HCT116 (cell line): ENCODE measurements at regions not wholly inside any gene's neighbourhood (a gene's known extent, or its start where the extent isn't known, plus 50 kb on each side); places are given as distances from the start of the nearest gene placed in this dataset.

Experiments
- ATAC-seq: fragments of 200-7000 bp; cut with Tn5 transposase; 2 replicates; pipeline ENCODE4 v1.9.1; 2020; ENCODE audit warnings: mild to moderate bottlenecking, moderate library complexity
- BruUV-seq: library from RNA; stranded (reverse); fragments of 400-500 nt; replicated peaks from 2 replicates; lab custom pipeline; 2021; lab: Mats Ljungman, UMichigan
- CTCF ChIA-PET: fragments of 300-600 bp; sonication (Branson Sonifier 250); formaldehyde crosslinking; loops from one replicate; lab custom pipeline; 2021; ENCODE audit warnings: antibody characterized with exemption; lab: Charles Lee
- POLR2A ChIA-PET: fragments of 300-600, 350-600 bp; sonication (Branson Sonifier 250); formaldehyde crosslinking; loops from one replicate; lab custom pipeline; 2021; ENCODE audit warnings: antibody characterized with exemption; lab: Charles Lee
- RAD21 ChIA-PET, 2 experiments: fragments of 300-600 bp; sonication (Branson Sonifier 250); formaldehyde crosslinking; loops; one replicate each; lab custom pipeline; 2023; ENCODE audit warnings: low total read pairs in 2 of 2; ENCODE audit not compliant: uncharacterized antibody in 2 of 2, unreplicated experiment in 2 of 2, low non-redundant PET in 1 of 2; lab: Charles Lee
- DNase-seq: peaks from one replicate; pipeline ENCODE4 v3.0.0-alpha.2; 2010; ENCODE audit warnings: low read depth, low spot score
- H2AFZ ChIP-seq: fragments of 200-600 bp; shearing (Covaris generic), sonication (generic); 2 replicates; pipeline ENCODE4 v1.6.1; 2017; ENCODE audit warnings: low read depth, mixed run types, mixed read lengths, antibody characterized with exemption, low read length; ENCODE audit not compliant: poor library complexity, severe bottlenecking
- H3K27ac ChIP-seq: 2 replicates; pipeline ENCODE4 v1.5.1; 2012; ENCODE audit warnings: low read depth, low read length
- H3K27me3 ChIP-seq: fragments of 200-600 bp; sonication (generic); 2 replicates; pipeline ENCODE4 v1.6.1; 2016; ENCODE audit warnings: mixed run types, low read length, mixed read lengths; ENCODE audit not compliant: insufficient read depth
- H3K36me3 ChIP-seq, 2 experiments: fragments of 200-500 bp in 1 of 2; fragments of 200-600 bp in 1 of 2; sonication (Bioruptor generic) in 1 of 2; sonication (generic) in 1 of 2; 2 replicates each; pipeline versions ENCODE4 v1.5.1 to v1.6.1; 2014 to 2016; ENCODE audit warnings: low read length in 2 of 2, inconsistent platforms in 1 of 2, mixed read lengths in 1 of 2, mixed run types in 1 of 2; ENCODE audit not compliant: insufficient read depth in 2 of 2, control insufficient read depth in 1 of 2
- H3K4me1 ChIP-seq, 2 experiments: fragments of 200-600 bp in 1 of 2; sonication (generic) in 1 of 2; 2 replicates each; pipeline versions ENCODE4 v1.5.1 to v1.6.1; 2012 to 2017; ENCODE audit warnings: low read length in 2 of 2, inconsistent platforms in 1 of 2, mild to moderate bottlenecking in 1 of 2, mixed read lengths in 1 of 2, mixed run types in 1 of 2, moderate library complexity in 1 of 2; ENCODE audit not compliant: insufficient read depth in 2 of 2, control insufficient read depth in 1 of 2
- H3K4me2 ChIP-seq: fragments of 200-600 bp; sonication (generic); 2 replicates; pipeline ENCODE4 v1.6.1; 2017; ENCODE audit warnings: mixed run types, low read length, mixed read lengths
- H3K4me3 ChIP-seq, 2 experiments: fragments of 200-600 bp in 1 of 2; sonication (generic) in 1 of 2; replicated peaks in 1 of 2; 2 replicates each; pipeline ENCODE4 v1.5.1; 2011 to 2016; ENCODE audit warnings: low read length in 2 of 2, control low read depth in 1 of 2, low read depth in 1 of 2, mild to moderate bottlenecking in 1 of 2, mixed read lengths in 1 of 2, mixed run types in 1 of 2
- H3K79me2 ChIP-seq: fragments of 200-600 bp; sonication (generic); 2 replicates; pipeline ENCODE4 v1.6.1; 2017; ENCODE audit warnings: mild to moderate bottlenecking, mixed run types, low read length, moderate library complexity, mixed read lengths; ENCODE audit not compliant: insufficient read depth
- H3K9ac ChIP-seq: fragments of 200-600 bp; sonication (generic); 2 replicates; pipeline ENCODE4 v1.6.1; 2016; ENCODE audit warnings: low read length, mixed read lengths
- H3K9me2 ChIP-seq: fragments of 200-600 bp; sonication (generic), shearing (Covaris generic); 2 replicates; pipeline ENCODE4 v1.6.1; 2017; ENCODE audit warnings: mixed run types, mild to moderate bottlenecking, moderate library complexity; ENCODE audit not compliant: insufficient read depth
- H3K9me3 ChIP-seq, 2 experiments: fragments of 200-500 bp in 1 of 2; fragments of 200-600 bp in 1 of 2; sonication (Bioruptor generic) in 1 of 2; sonication (generic) in 1 of 2; 2 replicates each; pipeline ENCODE4 v1.6.1; 2014 to 2017; ENCODE audit warnings: low read length in 2 of 2, mixed read lengths in 2 of 2, inconsistent platforms in 1 of 2, low read depth in 1 of 2, mild to moderate bottlenecking in 1 of 2, mixed run types in 1 of 2, moderate library complexity in 1 of 2; ENCODE audit not compliant: control insufficient read depth in 1 of 2, insufficient read depth in 1 of 2
- H4K20me1 ChIP-seq: fragments of 200-600 bp; sonication (generic), shearing (Covaris generic); 2 replicates; pipeline ENCODE4 v1.6.1; 2017; ENCODE audit warnings: mixed run types, mild to moderate bottlenecking, moderate library complexity; ENCODE audit not compliant: insufficient read depth
- ATF3 ChIP-seq: IDR thresholded peaks from 2 replicates; pipeline ENCODE4 v1.6.1; 2012
- CBX3 ChIP-seq: IDR thresholded peaks from 2 replicates; pipeline ENCODE4 v1.6.1; 2012; ENCODE audit warnings: low read depth
- CEBPB ChIP-seq: IDR thresholded peaks from 2 replicates; pipeline ENCODE4 v1.6.1; 2012; ENCODE audit warnings: low read depth
- CTCF ChIP-seq, 3 experiments: fragments of 200-600 bp in 1 of 3; sonication (generic) in 1 of 3; IDR thresholded peaks in 2 of 3; conservative IDR thresholded peaks in 1 of 3; 2 replicates each; pipeline ENCODE4 v1.5.1; 2012 to 2017; ENCODE audit warnings: low read depth in 2 of 3, low read length in 2 of 3, antibody characterized with exemption in 1 of 3, borderline replicate concordance in 1 of 3, control low read depth in 1 of 3, mild to moderate bottlenecking in 1 of 3, mixed read lengths in 1 of 3, mixed run types in 1 of 3, moderate library complexity in 1 of 3; ENCODE audit not compliant: insufficient read depth in 1 of 3
- ELF1 ChIP-seq: IDR thresholded peaks from 2 replicates; pipeline ENCODE4 v1.6.1; 2012; ENCODE audit warnings: low read depth, borderline replicate concordance
- EZH2 ChIP-seq: fragments of 200-600 bp; sonication (generic); IDR thresholded peaks from 2 replicates; pipeline ENCODE4 v1.6.1; 2017; ENCODE audit warnings: antibody characterized with exemption, mixed run types
- EZH2phosphoT487 ChIP-seq: fragments of 200-600 bp; IDR thresholded peaks from 2 replicates; pipeline ENCODE4 v1.6.1; 2018; ENCODE audit warnings: antibody characterized with exemption, borderline replicate concordance
- FOSL1 ChIP-seq: IDR thresholded peaks from 2 replicates; pipeline ENCODE4 v1.6.1; 2012; ENCODE audit warnings: low read depth
- JUND ChIP-seq: IDR thresholded peaks from 2 replicates; pipeline ENCODE4 v1.6.1; 2012
- MAX ChIP-seq: IDR thresholded peaks from 2 replicates; pipeline ENCODE4 v1.6.1; 2012
- POLR2A ChIP-seq: IDR thresholded peaks from 2 replicates; pipeline ENCODE4 v1.7.0; 2011; ENCODE audit warnings: borderline replicate concordance; ENCODE audit not compliant: insufficient read depth, insufficient read length; ENCODE audit errors: extremely low read depth
- RAD21 ChIP-seq: IDR thresholded peaks from 2 replicates; pipeline ENCODE4 v1.6.1; 2012; ENCODE audit warnings: low read depth, mild to moderate bottlenecking
- REST ChIP-seq: IDR thresholded peaks from 2 replicates; pipeline ENCODE4 v1.6.1; 2012; ENCODE audit warnings: low read depth
- SIN3A ChIP-seq: IDR thresholded peaks from 2 replicates; pipeline ENCODE4 v1.6.1; 2012; ENCODE audit warnings: low read depth
- TCF7L2 ChIP-seq: IDR thresholded peaks from 2 replicates; pipeline ENCODE4 v1.7.0; 2011; ENCODE audit warnings: borderline replicate concordance, inconsistent platforms; ENCODE audit not compliant: insufficient read depth, insufficient read length; ENCODE audit errors: extremely low read depth
- YY1 ChIP-seq: IDR thresholded peaks from 2 replicates; pipeline ENCODE4 v1.6.1; 2011; ENCODE audit warnings: low read length, low read depth, moderate library complexity, mild to moderate bottlenecking; ENCODE audit not compliant: insufficient replicate concordance; ENCODE audit errors: extremely low read depth
- ZBTB33 ChIP-seq: IDR thresholded peaks from 2 replicates; pipeline ENCODE4 v1.6.1; 2011; ENCODE audit warnings: mild to moderate bottlenecking, low read length, moderate library complexity; ENCODE audit not compliant: insufficient replicate concordance; ENCODE audit errors: extremely low read depth
- ZNF274 ChIP-seq: fragments of 200-500 bp; sonication (Bioruptor generic); IDR thresholded peaks from 2 replicates; pipeline ENCODE4 v1.6.1; 2014; ENCODE audit warnings: mild to moderate bottlenecking, low read depth, low read length, inconsistent platforms
- intact Hi-C: fragments of 100-400 bp; cut with micrococcal nuclease; formaldehyde crosslinking; loops from 2 replicates; pipeline ENCODE4 v1.10.0; 2022

- Histone ChIP-seq H3K27ac (no peak overlapping the region), H3K4me2 (no peak overlapping the region), H2AFZ (no peak overlapping the region), H3K9me3 (no peaks in the 10 kb centered on the region), H3K9me2 (no peaks in the 10 kb centered on the region), H4K20me1 (no peaks in the 10 kb centered on the region), H3K27me3 (no peaks in the 10 kb centered on the region), H3K4me3 (no peak overlapping the region), H3K36me3 (no peaks in the 10 kb centered on the region), H3K9ac (no peak overlapping the region), H3K79me2 (no peaks in the 10 kb centered on the region), H3K4me1 (no peaks in the 10 kb centered on the region)
- ChIA-PET CTCF (no interaction called here), POLR2A (no interaction called here), RAD21 (no interaction called here)
- ATAC-seq = no peak
- intact Hi-C loops = no loop called here
- BruUV-seq = no TSS peak
- no peak for DNase-seq
- TF ChIP-seq FOSL1 (no peak), MAX (no peak), REST (no peak), SIN3A (no peak), YY1 (no peak), RAD21 (no peak), ATF3 (no peak), ZBTB33 (no peak), CBX3 (no peak), POLR2A (no peak), EZH2phosphoT487 (no peak), CTCF (IDR thresholded peaks at IDR 0.05 in 2 of 3, conservative IDR thresholded peaks at IDR 0.05 in 1 of 3; ENCODE audit: borderline replicate concordance in 1 of 3, insufficient read depth in 1 of 3, low read depth in 2 of 3, low read length in 2 of 3) (no peak), JUND (no peak), ELF1 (no peak), ZNF274 (no peak), EZH2 (no peak), CEBPB (no peak), TCF7L2 (no peak)
- TF ChIP-seq, all 23 proteins: peak for 0
These were observed 299.5 kb downstream of the PRL start for GRCh38 chr6:21997119-21998037.
